Stimulated activated CD4-positive, alpha-beta T cell treated with anti-CD3 and anti-CD28 coated beads, Interleukin-15, amount 100 ng/mL, for 1 hour (primary cell): ENCODE measurements at regions not wholly inside any gene's neighbourhood (a gene's known extent, or its start where the extent isn't known, plus 50 kb on each side); places are given as distances from the start of the nearest gene placed in this dataset.

Source experiments
- DNase-seq, 2 donors: peaks; one replicate each; pipeline ENCODE4 v3.0.0-alpha.2; 2020; ENCODE audit warnings: low read depth in 1 of 2, low spot score in 1 of 2

- no peak for DNase-seq
These were observed 56.5 kb downstream of the CT47B1 start for GRCh38 chrX:120819126-120819525.

GRCh38 chrX:120813982-120814381 is 61.7 kb downstream of the CT47B1 start:
- no peak for DNase-seq

GRCh38 chrX:120801426-120801825 is 74.2 kb downstream of the CT47B1 start:
- DNase-seq, result no peak

- DNase-seq, result no peak
These were observed 78.3 kb downstream of the CT47B1 start for GRCh38 chrX:120797188-120797851.

- no peak for DNase-seq
These were observed 80.4 kb downstream of the CT47B1 start for GRCh38 chrX:120795301-120795700.

GRCh38 chrX:120794525-120794975 is 81.1 kb downstream of the CT47B1 start:
- DNase-seq, result no peak

GRCh38 chrX:120793098-120793497 is 82.6 kb downstream of the CT47B1 start:
- DNase-seq, result no peak

- DNase-seq, result no peak
These were observed 84.5 kb downstream of the CT47B1 start for GRCh38 chrX:120791013-120791643.

GRCh38 chrX:120790552-120790951 is 85.1 kb downstream of the CT47B1 start:
- no peak for DNase-seq

GRCh38 chrX:120790118-120790517 is 85.5 kb downstream of the CT47B1 start:
- DNase-seq, result no peak

- no peak for DNase-seq
These were observed 94.3 kb downstream of the CT47B1 start for GRCh38 chrX:120781403-120781802.

GRCh38 chrX:120775959-120776358 is 99.7 kb downstream of the CT47B1 start:
- no peak for DNase-seq

GRCh38 chrX:120774606-120775005 is 101.1 kb downstream of the CT47B1 start:
- no peak for DNase-seq

- no peak for DNase-seq
These were observed 101.9 kb downstream of the CT47B1 start for GRCh38 chrX:120773801-120774200.

GRCh38 chrX:120769576-120770341 is 105.9 kb downstream of the CT47B1 start:
- DNase-seq, result no peak

GRCh38 chrX:120768681-120769080 is 107.0 kb downstream of the CT47B1 start:
- no peak for DNase-seq

GRCh38 chrX:120768254-120768653 is 107.4 kb downstream of the CT47B1 start:
- no peak for DNase-seq

GRCh38 chrX:120763269-120763668 is 112.4 kb downstream of the CT47B1 start:
- no peak for DNase-seq

- DNase-seq, result no peak
These were observed 113.9 kb downstream of the CT47B1 start for GRCh38 chrX:120761810-120762209.

GRCh38 chrX:120759685-120760084 is 116.0 kb downstream of the CT47B1 start:
- no peak for DNase-seq

GRCh38 chrX:120755066-120755846 is 120.4 kb downstream of the CT47B1 start:
- DNase-seq, result no peak
